Breast epithelium (tissue), 4 donors: ENCODE measurements at regions not wholly inside any gene's neighbourhood (a gene's known extent, or its start where the extent isn't known, plus 50 kb on each side); places are given as distances from the start of the nearest gene placed in this dataset.

Experiments
- DNase-seq, 2 donors: peaks; one replicate each; pipeline ENCODE4 v3.0.0-alpha.2; 2019; ENCODE audit warnings: low spot score in 2 of 2
- H3K27ac ChIP-seq, 2 donors: fragments of 200-600 bp; sonication (generic) in 1 of 2; one replicate each; pipeline ENCODE4 v1.5.1; 2016 to 2019; ENCODE audit warnings: mild to moderate bottlenecking in 1 of 2
- H3K27me3 ChIP-seq, 2 donors: fragments of 200-600 bp; sonication (generic) in 1 of 2; one replicate each; pipeline versions ENCODE4 v1.5.1 to v1.6.0; 2017 to 2019; ENCODE audit warnings: control low read depth in 1 of 2, mild to moderate bottlenecking in 1 of 2
- H3K36me3 ChIP-seq: fragments of 200-600 bp; one replicate; pipeline ENCODE4 v1.5.1; 2019
- H3K4me1 ChIP-seq, 2 donors: fragments of 200-600 bp; sonication (generic); one replicate each; pipeline ENCODE4 v1.5.1; 2016 to 2019; ENCODE audit warnings: control low read depth in 1 of 2
- H3K4me3 ChIP-seq, 3 donors: fragments of 200-600 bp; sonication (generic); 1 replicate in 2 of 3; 2 replicates in 1 of 3; pipeline ENCODE4 v1.5.1; 2016 to 2019; ENCODE audit warnings: mild to moderate bottlenecking in 3 of 3, moderate library complexity in 2 of 3
- H3K9me3 ChIP-seq, 2 donors: fragments of 200-600 bp; sonication (generic) in 1 of 2; one replicate each; pipeline ENCODE4 v1.5.1; 2016 to 2019; ENCODE audit warnings: control low read depth in 1 of 2
- CTCF ChIP-seq, 3 donors: fragments of 450-650 bp; IDR thresholded peaks; one replicate each; pipeline ENCODE4 v1.5.1; 2016 to 2017; ENCODE audit warnings: antibody characterized with exemption in 3 of 3, mild to moderate bottlenecking in 3 of 3, moderate library complexity in 3 of 3
- POLR2A ChIP-seq: fragments of 450-650 bp; IDR thresholded peaks from one replicate; pipeline ENCODE4 v1.6.1; 2016; ENCODE audit warnings: antibody characterized with exemption, mild to moderate bottlenecking, moderate library complexity
- POLR2AphosphoS5 ChIP-seq, 3 donors: sonication (generic); formaldehyde crosslinking; IDR thresholded peaks; one replicate each; pipeline ENCODE4 v1.6.1; 2017; ENCODE audit warnings: antibody characterized with exemption in 3 of 3
- intact Hi-C: fragments of 100-400 bp; cut with DNase I; formaldehyde crosslinking; loops from one replicate; pipeline ENCODE4 v1.15.1; 2023; ENCODE audit warnings: low total_unique reads

DNA sequence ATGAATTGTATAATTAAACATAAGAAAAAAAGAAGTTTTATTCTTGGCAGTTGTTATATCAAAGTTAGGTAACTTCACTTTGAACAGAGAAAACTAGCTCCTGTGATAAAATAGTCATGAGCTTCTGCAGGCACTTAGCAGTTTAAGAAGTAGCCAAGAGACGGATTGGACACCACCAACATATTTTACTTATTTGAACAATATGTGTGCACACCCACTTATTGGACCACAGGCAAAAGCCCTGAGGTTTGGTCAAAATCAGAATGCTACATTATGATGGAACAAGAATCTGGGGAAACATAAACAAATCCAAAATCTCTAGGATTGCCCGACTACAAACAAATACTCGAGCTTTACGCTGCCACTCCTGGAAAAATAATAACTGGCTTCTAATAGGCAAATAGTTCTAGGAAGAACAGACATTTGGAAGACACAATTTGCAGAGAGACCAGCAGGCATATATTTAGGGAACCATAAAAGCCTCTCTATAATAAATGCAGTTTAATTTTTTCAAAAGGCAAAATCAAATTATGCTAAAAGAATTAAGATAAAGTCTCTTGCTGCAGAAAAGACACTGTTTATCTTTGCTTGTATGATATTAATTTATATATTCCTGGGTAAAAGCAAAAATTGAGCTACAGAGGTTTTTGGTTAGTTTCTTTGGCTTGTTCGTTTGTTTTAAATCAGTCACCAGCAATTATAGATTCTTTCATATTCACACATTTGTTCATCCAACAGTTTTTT, 117.9 kb downstream of the CDC42EP3 start:
- no peaks in the 10 kb centered on the region for H3K9me3 ChIP-seq
- no peaks in the 10 kb centered on the region for H3K36me3 ChIP-seq
- no peak overlapping the region for H3K4me3 ChIP-seq
- H3K27me3 ChIP-seq = no peaks in the 10 kb centered on the region
- TF ChIP-seq CTCF (IDR thresholded peaks at IDR 0.05) = no peak
- TF ChIP-seq POLR2A = no peak
- no peak for TF ChIP-seq POLR2AphosphoS5 (IDR thresholded peaks at IDR 0.05)
- intact Hi-C loops = no loop called here
- H3K4me1 ChIP-seq = peaks cover 0 to 3% of the 10 kb centered on the region in 2 donors
- DNase-seq = no peak
- H3K27ac ChIP-seq = no peak overlapping the region

DNA sequence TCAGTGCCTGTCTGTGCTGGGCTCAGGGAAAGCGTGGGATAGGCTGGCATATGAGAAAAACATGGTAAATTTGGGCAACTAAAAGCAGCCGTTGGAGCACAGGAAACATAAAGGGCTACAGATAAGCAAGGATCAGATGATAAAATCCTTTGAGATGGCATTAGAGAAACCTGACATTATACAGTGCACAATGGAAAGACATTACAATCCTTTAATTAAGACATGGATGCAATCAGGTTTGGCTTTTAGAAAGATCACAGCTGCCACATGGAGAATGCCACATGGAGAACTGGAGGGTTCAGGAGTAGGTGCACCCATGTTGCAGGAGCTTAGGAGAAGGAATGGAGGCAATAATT, 117.3 kb downstream of the CDC42EP3 start:
- no peaks in the 10 kb centered on the region for H3K27me3 ChIP-seq
- intact Hi-C loops = no loop called here
- H3K36me3 ChIP-seq = no peaks in the 10 kb centered on the region

GRCh38 chr2:37554687-37555086, 116.8 kb downstream of the CDC42EP3 start:
- peaks cover 0 to 3% of the 10 kb centered on the region in 2 donors for H3K4me1 ChIP-seq
- no peaks in the 10 kb centered on the region for H3K27me3 ChIP-seq
- intact Hi-C loops = no loop called here
- DNase-seq = no peak
- no peak overlapping the region for H3K27ac ChIP-seq
- no peaks in the 10 kb centered on the region for H3K36me3 ChIP-seq
- H3K4me3 ChIP-seq = no peak overlapping the region
- no peak for TF ChIP-seq CTCF (IDR thresholded peaks at IDR 0.05)
- no peak for TF ChIP-seq POLR2AphosphoS5 (IDR thresholded peaks at IDR 0.05)
- no peak for TF ChIP-seq POLR2A
- H3K9me3 ChIP-seq = no peaks in the 10 kb centered on the region

More for the DNA sequence above, 117.3 kb downstream of the CDC42EP3 start:
- Histone ChIP-seq H3K27ac (no peak overlapping the region), H3K4me1 (peaks cover 0 to 3% of the 10 kb centered on the region in 2 donors), H3K9me3 (no peaks in the 10 kb centered on the region), H3K4me3 (no peak overlapping the region)
- TF ChIP-seq CTCF (IDR thresholded peaks at IDR 0.05) (no peak), POLR2A (no peak), POLR2AphosphoS5 (IDR thresholded peaks at IDR 0.05) (no peak)
- no peak for DNase-seq

- Histone ChIP-seq H3K27ac (no peak overlapping the region), H3K9me3 (no peaks in the 10 kb centered on the region), H3K36me3 (no peaks in the 10 kb centered on the region), H3K27me3 (no peaks in the 10 kb centered on the region), H3K4me3 (no peak overlapping the region), H3K4me1 (peaks cover 0 to 3% of the 10 kb centered on the region in 2 donors)
- no peak for TF ChIP-seq CTCF (IDR thresholded peaks at IDR 0.05)
- no peak for TF ChIP-seq POLR2A
- no peak for TF ChIP-seq POLR2AphosphoS5 (IDR thresholded peaks at IDR 0.05)
- no peak for DNase-seq
- intact Hi-C loops = no loop called here
These were observed 116.0 kb downstream of the CDC42EP3 start for GRCh38 chr2:37555457-37555856.

DNA sequence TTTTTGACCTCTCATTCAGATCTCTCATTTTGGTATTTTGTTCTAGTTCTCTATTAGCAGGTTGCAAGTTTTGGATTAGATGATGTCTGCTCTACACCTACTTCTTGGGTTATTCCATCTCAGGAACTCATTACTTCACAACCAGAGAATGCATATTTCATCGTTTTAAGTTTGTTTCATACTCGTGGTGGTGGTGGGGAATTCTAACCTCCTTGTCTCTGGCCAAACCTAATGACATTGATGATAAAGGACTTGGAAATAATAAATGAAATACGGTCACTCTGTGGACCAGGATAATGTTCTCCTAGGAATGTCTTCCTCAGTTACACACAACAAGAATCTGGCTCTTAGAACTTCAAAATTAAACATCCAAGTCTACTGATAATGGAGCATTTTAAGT, 115.2 kb downstream of the CDC42EP3 start:
- Histone ChIP-seq H3K4me3 (no peak overlapping the region), H3K4me1 (peaks cover 0 to 3% of the 10 kb centered on the region in 2 donors), H3K36me3 (no peaks in the 10 kb centered on the region), H3K27ac (no peak overlapping the region), H3K27me3 (no peaks in the 10 kb centered on the region), H3K9me3 (no peaks in the 10 kb centered on the region)
- intact Hi-C loops = no loop called here
- DNase-seq = no peak
- TF ChIP-seq POLR2AphosphoS5 (IDR thresholded peaks at IDR 0.05) (no peak), POLR2A (no peak), CTCF (IDR thresholded peaks at IDR 0.05) (no peak)
